ENCODE measurements at regions not wholly inside any gene's neighbourhood (a gene's known extent, or its start where the extent isn't known, plus 50 kb on each side); places are given as distances from the start of the nearest gene placed in this dataset.

- no peak for DNase-seq
- no peaks in the 10 kb centered on the region for H3K4me1 ChIP-seq
- TF ChIP-seq, protein P1, sequence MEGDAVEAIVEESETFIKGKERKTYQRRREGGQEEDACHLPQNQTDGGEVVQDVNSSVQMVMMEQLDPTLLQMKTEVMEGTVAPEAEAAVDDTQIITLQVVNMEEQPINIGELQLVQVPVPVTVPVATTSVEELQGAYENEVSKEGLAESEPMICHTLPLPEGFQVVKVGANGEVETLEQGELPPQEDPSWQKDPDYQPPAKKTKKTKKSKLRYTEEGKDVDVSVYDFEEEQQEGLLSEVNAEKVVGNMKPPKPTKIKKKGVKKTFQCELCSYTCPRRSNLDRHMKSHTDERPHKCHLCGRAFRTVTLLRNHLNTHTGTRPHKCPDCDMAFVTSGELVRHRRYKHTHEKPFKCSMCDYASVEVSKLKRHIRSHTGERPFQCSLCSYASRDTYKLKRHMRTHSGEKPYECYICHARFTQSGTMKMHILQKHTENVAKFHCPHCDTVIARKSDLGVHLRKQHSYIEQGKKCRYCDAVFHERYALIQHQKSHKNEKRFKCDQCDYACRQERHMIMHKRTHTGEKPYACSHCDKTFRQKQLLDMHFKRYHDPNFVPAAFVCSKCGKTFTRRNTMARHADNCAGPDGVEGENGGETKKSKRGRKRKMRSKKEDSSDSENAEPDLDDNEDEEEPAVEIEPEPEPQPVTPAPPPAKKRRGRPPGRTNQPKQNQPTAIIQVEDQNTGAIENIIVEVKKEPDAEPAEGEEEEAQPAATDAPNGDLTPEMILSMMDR (IDR thresholded peaks at IDR 0.05): no peak
- no peak for TF ChIP-seq POLR2A (IDR thresholded peaks at IDR 0.05)
- no peak for ATAC-seq
- H3K27ac ChIP-seq: no peak overlapping the region
- no peaks in the 10 kb centered on the region for H3K9me3 ChIP-seq
- H3K4me3 ChIP-seq: no peak overlapping the region
- WGBS (ENCODE audit: insufficient coverage, low coverage, low lambda C conversion rate, missing lambda C conversion rate): 39% methylated on average over 2 of the region's 2 CpGs
- intact Hi-C loops (cut with DNase I): no loop called here
- H3K36me3 ChIP-seq: no peaks in the 10 kb centered on the region
- no peaks in the 10 kb centered on the region for H3K27me3 ChIP-seq
Observed at GRCh38 chr2:53006980-53007379, 760.6 kb upstream of the CHAC2 start.

- no peak for ATAC-seq
- DNase-seq: no peak
- TF ChIP-seq, protein P1 (IDR thresholded peaks at IDR 0.05): no peak
- TF ChIP-seq POLR2A (IDR thresholded peaks at IDR 0.05): no peak
- Histone ChIP-seq H3K4me3 (no peak overlapping the region), H3K36me3 (no peaks in the 10 kb centered on the region), H3K4me1 (no peaks in the 10 kb centered on the region), H3K27ac (no peak overlapping the region), H3K27me3 (no peaks in the 10 kb centered on the region), H3K9me3 (no peaks in the 10 kb centered on the region)
- WGBS (ENCODE audit: insufficient coverage, low coverage, low lambda C conversion rate, missing lambda C conversion rate): 43% methylated on average over 3 of the region's 3 CpGs
- intact Hi-C loops (cut with DNase I): no loop called here
Observed at GRCh38 chr2:53004413-53004812, 763.2 kb upstream of the CHAC2 start.

DNA sequence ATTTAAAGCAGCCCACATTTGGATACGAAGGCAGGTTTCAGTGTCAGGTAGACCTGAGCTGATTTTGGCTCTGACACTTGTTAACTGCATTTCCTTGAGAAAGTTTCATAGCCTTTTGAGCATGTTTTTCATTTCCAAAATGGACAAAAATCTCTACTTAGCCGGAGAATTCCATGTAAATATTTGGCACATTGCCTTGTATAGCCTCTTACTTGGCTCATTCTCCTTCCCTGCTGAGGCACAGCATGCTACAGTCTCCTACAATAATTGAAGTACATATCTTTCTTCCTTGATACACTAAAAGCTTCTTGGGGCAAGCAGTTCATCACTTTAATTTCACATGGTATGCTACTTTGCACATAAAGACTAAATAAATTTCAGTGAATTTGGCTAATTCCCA, 772.2 kb upstream of the CHAC2 start:
- DNase-seq (no peak), ATAC-seq (no peak)
- Histone ChIP-seq H3K4me3 (no peak overlapping the region), H3K27ac (no peak overlapping the region), H3K9me3 (no peaks in the 10 kb centered on the region), H3K4me1 (no peaks in the 10 kb centered on the region), H3K27me3 (no peaks in the 10 kb centered on the region), H3K36me3 (no peaks in the 10 kb centered on the region)
- intact Hi-C loops (cut with DNase I): no loop called here
- TF ChIP-seq, protein P1 (IDR thresholded peaks at IDR 0.05): no peak
- no peak for TF ChIP-seq POLR2A (IDR thresholded peaks at IDR 0.05)
- 55% methylated on average over 2 of the region's 2 CpGs for WGBS (ENCODE audit: insufficient coverage, low coverage, low lambda C conversion rate, missing lambda C conversion rate)

DNA sequence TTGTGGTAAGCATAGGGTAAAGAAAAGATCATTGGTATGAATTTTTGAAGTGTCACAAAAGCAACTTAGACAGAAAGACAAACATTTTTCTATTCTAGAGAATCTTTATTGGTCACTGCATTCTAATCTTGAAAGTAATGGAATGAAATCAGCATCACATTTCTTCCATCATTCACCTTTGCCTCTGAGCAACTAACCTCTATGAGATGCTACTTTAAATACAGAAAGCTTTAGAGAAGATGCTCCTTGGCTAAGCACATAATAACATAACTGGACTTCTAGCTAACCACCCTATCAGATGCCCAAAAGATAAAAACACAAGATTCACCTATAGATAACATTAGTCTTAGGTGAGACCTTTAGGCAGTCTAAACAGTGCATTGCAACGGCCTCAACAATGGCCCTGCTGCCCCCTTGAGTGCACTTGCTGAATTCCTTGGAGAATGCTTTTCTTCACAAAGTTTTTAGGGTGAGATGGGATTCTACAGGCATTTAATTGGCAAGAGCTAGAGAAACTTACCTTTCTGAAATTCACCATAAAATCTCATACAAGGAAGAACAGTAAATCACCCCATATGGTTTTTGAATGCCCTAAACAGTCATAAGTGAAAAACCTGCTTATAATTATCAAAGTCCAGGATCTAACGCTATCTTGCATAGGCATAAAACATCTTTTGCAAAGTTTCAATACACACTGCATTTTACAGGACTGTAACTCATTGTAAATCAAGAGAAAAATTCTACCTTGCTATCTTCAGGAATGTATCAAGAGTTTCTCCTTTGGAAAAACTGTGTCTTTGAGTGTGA, 791.3 kb upstream of the CHAC2 start:
- Histone ChIP-seq H3K9me3 (no peaks in the 10 kb centered on the region), H3K4me1 (no peaks in the 10 kb centered on the region), H3K4me3 (no peak overlapping the region), H3K27ac (no peak overlapping the region), H3K27me3 (no peaks in the 10 kb centered on the region), H3K36me3 (no peaks in the 10 kb centered on the region)
- DNase-seq: no peak
- TF ChIP-seq, protein P1 (IDR thresholded peaks at IDR 0.05): peak; percentile 41 to 52 (median 45)
- no peak for TF ChIP-seq POLR2A (IDR thresholded peaks at IDR 0.05)
- ATAC-seq: peak; percentile 51 to 70 (median 58)
- WGBS (ENCODE audit: insufficient coverage, low coverage, low lambda C conversion rate, missing lambda C conversion rate): 49% methylated on average over 2 of the region's 2 CpGs
- intact Hi-C loops (cut with DNase I): no loop called here

Measured in right lobe of liver (tissue), 6 donors.